ENCODE measurements at regions not wholly inside any gene's neighbourhood (a gene's known extent, or its start where the extent isn't known, plus 50 kb on each side); places are given as distances from the start of the nearest gene placed in this dataset.

DNA sequence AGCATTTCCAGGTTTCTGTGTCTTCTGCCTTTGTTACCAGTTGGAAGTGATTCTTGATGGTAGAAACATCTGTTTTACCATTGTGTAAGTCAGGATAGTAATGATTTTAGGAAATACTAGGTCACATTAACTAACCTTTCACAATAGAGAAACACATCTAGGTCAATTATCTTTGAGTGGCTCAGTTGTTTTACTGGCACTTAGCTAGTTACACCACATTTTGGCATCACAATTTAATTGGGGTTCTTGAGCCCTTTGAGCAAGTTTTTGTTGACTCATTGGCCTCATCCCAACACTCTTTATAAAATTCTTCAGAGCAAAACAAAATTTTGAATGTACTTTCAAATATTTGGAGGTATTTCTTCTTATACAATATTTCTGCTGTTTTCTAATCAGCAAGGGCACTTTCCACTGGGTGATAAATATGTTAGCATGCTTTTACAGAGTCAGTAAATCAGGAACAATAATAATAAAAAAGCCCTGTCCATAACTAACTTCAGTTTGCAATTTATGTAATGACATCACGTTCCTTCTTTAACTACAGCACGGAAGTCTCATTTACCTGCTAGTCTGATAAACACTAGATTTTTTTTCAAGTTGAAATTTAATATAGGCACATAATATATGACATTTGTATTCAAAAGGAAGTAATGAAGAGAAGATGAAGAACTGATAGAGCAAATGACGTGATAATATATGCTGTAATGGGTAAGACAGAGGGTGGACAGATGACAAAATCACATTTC is 64.8 kb upstream of the GK2 start:
- DNase-seq (ENCODE audit: low read depth): no peak
- no peak overlapping the region for H3K4me3 ChIP-seq (ENCODE audit: low read depth, low read length)
- TF ChIP-seq, protein P1, sequence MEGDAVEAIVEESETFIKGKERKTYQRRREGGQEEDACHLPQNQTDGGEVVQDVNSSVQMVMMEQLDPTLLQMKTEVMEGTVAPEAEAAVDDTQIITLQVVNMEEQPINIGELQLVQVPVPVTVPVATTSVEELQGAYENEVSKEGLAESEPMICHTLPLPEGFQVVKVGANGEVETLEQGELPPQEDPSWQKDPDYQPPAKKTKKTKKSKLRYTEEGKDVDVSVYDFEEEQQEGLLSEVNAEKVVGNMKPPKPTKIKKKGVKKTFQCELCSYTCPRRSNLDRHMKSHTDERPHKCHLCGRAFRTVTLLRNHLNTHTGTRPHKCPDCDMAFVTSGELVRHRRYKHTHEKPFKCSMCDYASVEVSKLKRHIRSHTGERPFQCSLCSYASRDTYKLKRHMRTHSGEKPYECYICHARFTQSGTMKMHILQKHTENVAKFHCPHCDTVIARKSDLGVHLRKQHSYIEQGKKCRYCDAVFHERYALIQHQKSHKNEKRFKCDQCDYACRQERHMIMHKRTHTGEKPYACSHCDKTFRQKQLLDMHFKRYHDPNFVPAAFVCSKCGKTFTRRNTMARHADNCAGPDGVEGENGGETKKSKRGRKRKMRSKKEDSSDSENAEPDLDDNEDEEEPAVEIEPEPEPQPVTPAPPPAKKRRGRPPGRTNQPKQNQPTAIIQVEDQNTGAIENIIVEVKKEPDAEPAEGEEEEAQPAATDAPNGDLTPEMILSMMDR (IDR thresholded peaks at IDR 0.05; ENCODE audit: low read depth, low read length, missing control alignments): no peak
- in situ Hi-C loops (cut with HindIII; ENCODE audit: low sequenced_read_pairs): no loop called here

DNA sequence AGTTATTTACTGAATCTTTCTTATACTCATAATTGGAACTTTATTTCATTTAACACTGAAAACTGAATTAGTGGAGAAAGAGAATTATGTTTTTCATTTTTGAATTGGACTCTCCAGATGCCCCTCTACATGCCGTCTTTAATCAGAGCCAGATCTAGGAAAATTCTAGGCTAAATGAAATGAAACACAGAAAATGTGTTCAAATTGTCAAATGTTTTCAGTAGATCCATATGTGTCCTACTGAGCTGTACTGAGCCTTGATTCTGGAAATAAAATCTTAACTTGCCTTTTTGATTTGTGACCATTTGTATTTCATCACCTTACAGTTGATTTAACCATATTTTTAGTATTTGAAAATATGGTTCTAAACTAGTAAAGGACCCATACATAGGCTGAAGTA is 64.0 kb upstream of the GK2 start:
- in situ Hi-C loops (cut with HindIII; ENCODE audit: low sequenced_read_pairs): no loop called here
- TF ChIP-seq, protein P1 (IDR thresholded peaks at IDR 0.05; ENCODE audit: low read depth, low read length, missing control alignments): no peak
- DNase-seq (ENCODE audit: low read depth): no peak
- H3K4me3 ChIP-seq (ENCODE audit: low read depth, low read length): no peak overlapping the region

DNA sequence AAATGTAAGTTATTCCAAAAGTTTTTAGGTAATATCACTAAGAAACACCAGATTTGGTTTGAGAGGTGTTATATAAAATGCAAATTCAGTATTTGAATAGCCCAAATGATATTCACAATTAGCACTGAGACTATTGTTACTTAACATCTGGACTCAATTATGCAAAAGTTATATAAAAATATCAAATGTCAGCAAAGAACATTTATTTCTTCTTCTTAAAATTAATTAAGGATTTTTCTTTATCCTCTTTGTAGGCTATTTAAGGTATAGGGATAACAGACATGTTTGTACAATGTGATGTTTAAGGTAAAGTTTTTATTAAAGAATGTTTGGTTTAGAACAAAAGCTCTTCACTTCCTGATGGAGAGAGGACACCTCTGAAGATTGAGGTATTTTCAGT is 63.3 kb upstream of the GK2 start:
- TF ChIP-seq, protein P1 (IDR thresholded peaks at IDR 0.05; ENCODE audit: low read depth, low read length, missing control alignments): no peak
- in situ Hi-C loops (cut with HindIII; ENCODE audit: low sequenced_read_pairs): no loop called here
- DNase-seq (ENCODE audit: low read depth): no peak
- no peak overlapping the region for H3K4me3 ChIP-seq (ENCODE audit: low read depth, low read length)

DNA sequence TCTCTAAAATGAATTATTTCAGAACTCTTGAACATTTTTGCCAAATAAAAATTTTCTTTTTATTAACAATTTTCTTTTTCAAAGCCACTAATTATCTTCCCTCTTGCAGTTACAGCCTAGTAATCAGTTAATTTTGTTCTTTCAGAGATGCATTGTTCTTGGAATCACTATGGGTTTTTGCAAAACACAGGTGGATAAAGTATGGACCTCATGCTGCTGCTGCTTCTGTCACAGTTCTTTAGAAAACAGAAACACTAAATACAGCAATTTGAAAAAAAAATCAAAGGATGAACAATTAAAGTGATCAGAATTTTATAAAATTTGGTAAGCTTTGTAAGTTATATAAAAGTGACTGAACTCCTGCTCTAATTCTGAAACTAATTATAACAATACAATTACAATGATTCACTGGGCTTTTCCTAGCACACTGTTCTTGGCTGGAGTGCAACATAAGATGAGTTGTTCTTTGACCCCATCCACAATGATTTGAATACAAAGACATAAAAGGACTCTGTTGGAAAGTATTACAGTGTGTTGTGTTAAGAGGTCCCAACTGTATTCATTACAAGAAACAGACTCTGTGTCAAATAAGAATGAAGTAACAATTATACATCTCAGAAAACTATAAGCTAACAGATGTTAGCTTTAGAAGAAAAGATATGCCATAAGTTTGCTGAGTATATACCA is 59.4 kb upstream of the GK2 start:
- in situ Hi-C loops (cut with HindIII; ENCODE audit: low sequenced_read_pairs): no loop called here
- H3K4me3 ChIP-seq (ENCODE audit: low read depth, low read length): no peak overlapping the region
- TF ChIP-seq, protein P1 (IDR thresholded peaks at IDR 0.05; ENCODE audit: low read depth, low read length, missing control alignments): no peak
- DNase-seq (ENCODE audit: low read depth): peak; percentile 20

DNA sequence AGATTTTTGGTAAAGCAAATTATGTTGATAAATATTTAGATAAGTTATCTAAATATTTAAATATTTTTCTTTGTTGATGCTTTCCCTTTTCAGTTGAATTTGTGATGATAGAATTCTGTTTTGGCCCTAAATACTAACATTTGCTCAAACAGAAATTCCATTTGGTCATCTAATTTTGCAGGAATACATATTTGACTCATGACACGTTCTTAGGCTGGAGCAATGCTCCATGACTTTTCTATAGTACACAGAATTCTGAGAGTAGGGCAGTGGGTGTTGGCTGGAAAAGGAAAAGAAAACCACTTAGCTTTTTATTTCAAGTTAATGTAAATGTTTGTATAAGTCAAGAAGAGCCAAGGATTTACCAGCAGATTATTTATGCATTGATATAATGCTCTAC is 58.6 kb upstream of the GK2 start:
- TF ChIP-seq, protein P1 (IDR thresholded peaks at IDR 0.05; ENCODE audit: low read depth, low read length, missing control alignments): no peak
- H3K4me3 ChIP-seq (ENCODE audit: low read depth, low read length): no peak overlapping the region
- in situ Hi-C loops (cut with HindIII; ENCODE audit: low sequenced_read_pairs): no loop called here
- no peak for DNase-seq (ENCODE audit: low read depth)

Data from astrocyte of the cerebellum (primary cell).